ENCODE measurements at regions not wholly inside any gene's neighbourhood (a gene's known extent, or its start where the extent isn't known, plus 50 kb on each side); places are given as distances from the start of the nearest gene placed in this dataset.

DNA sequence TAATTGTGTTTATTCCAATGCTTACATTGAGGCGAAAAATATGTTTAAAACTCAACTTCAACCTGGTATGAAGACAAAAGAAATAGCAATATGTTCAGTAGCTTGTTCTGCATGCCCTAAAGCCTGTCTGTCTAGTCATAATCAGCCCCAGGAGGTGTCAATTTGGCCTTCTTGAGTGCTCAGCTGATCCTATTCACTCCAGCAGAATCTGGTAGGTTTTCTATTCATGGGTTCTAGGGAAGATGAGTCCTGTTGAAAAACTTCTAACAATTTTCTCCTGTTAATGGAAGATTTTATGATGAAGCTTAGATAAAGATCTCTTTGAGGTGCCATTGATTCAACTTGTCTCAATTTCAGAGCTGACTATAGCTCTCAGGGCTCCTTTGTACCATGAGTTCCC, 402.0 kb upstream of the UBE2E3 start:
- TF ChIP-seq, protein P1, sequence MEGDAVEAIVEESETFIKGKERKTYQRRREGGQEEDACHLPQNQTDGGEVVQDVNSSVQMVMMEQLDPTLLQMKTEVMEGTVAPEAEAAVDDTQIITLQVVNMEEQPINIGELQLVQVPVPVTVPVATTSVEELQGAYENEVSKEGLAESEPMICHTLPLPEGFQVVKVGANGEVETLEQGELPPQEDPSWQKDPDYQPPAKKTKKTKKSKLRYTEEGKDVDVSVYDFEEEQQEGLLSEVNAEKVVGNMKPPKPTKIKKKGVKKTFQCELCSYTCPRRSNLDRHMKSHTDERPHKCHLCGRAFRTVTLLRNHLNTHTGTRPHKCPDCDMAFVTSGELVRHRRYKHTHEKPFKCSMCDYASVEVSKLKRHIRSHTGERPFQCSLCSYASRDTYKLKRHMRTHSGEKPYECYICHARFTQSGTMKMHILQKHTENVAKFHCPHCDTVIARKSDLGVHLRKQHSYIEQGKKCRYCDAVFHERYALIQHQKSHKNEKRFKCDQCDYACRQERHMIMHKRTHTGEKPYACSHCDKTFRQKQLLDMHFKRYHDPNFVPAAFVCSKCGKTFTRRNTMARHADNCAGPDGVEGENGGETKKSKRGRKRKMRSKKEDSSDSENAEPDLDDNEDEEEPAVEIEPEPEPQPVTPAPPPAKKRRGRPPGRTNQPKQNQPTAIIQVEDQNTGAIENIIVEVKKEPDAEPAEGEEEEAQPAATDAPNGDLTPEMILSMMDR (IDR thresholded peaks at IDR 0.05) = no peak
- TF ChIP-seq EP300 (IDR thresholded peaks at IDR 0.05; ENCODE audit: borderline replicate concordance in 1 of 2, low read depth in 1 of 2, low read length in 1 of 2) (no peak), POLR2AphosphoS5 (IDR thresholded peaks at IDR 0.05; ENCODE audit: low read depth, low read length) (no peak), ELF1 (IDR thresholded peaks at IDR 0.05) (no peak), RCOR1 (IDR thresholded peaks at IDR 0.05; ENCODE audit: low read length) (no peak), TAF1 (IDR thresholded peaks at IDR 0.05; ENCODE audit: borderline replicate concordance, low read depth, low read length) (no peak), EZH2phosphoT487 (IDR thresholded peaks at IDR 0.05; ENCODE audit: borderline replicate concordance, low read depth) (no peak), MAX (IDR thresholded peaks at IDR 0.05; ENCODE audit: low read depth) (no peak), CHD2 (IDR thresholded peaks at IDR 0.05; ENCODE audit: low read length, partially characterized antibody) (no peak)
- TF ChIP-seq, protein P2, sequence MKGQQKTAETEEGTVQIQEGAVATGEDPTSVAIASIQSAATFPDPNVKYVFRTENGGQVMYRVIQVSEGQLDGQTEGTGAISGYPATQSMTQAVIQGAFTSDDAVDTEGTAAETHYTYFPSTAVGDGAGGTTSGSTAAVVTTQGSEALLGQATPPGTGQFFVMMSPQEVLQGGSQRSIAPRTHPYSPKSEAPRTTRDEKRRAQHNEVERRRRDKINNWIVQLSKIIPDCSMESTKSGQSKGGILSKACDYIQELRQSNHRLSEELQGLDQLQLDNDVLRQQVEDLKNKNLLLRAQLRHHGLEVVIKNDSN (IDR thresholded peaks at IDR 0.05; ENCODE audit: borderline replicate concordance, low read depth) = no peak

Measured in SK-N-SH (cell line).